WERI-Rb-1 (cell line): ENCODE measurements at regions not wholly inside any gene's neighbourhood (a gene's known extent, or its start where the extent isn't known, plus 50 kb on each side); places are given as distances from the start of the nearest gene placed in this dataset.

Experiments used
- DNase-seq: peaks from one replicate; pipeline ENCODE4 v3.0.0-alpha.2; 2020
- H3K27ac ChIP-seq: fragments of 250-450 bp; sonication (Bioruptor Pico); 2 replicates; pipeline ENCODE4 v1.5.1; 2020; ENCODE audit warnings: mild to moderate bottlenecking, moderate library complexity
- H3K27me3 ChIP-seq: fragments of 250-450 bp; sonication (Bioruptor Pico); 2 replicates; pipeline ENCODE4 v1.5.1; 2021; ENCODE audit warnings: mild to moderate bottlenecking, low read depth, moderate library complexity; ENCODE audit not compliant: insufficient read depth, severe bottlenecking
- H3K36me3 ChIP-seq: fragments of 250-450 bp; sonication (Bioruptor Pico); 2 replicates; pipeline ENCODE4 v1.5.1; 2020; ENCODE audit warnings: mild to moderate bottlenecking, moderate library complexity
- H3K4me3 ChIP-seq: 2 replicates; pipeline ENCODE4 v1.5.1; 2011; ENCODE audit warnings: low read depth, mild to moderate bottlenecking, control low read depth, low read length
- H3K9me3 ChIP-seq: fragments of 250-450 bp; sonication (Bioruptor Pico); 2 replicates; pipeline ENCODE4 v1.5.1; 2021; ENCODE audit warnings: mild to moderate bottlenecking, moderate library complexity; ENCODE audit not compliant: severe bottlenecking
- CTCF ChIP-seq: IDR thresholded peaks from 2 replicates; pipeline ENCODE4 v1.5.1; 2011; ENCODE audit warnings: low read depth, mild to moderate bottlenecking, control low read depth, inconsistent platforms, low read length

- TF ChIP-seq CTCF = no peak
- H3K36me3 ChIP-seq = no peaks in the 10 kb centered on the region
- H3K27ac ChIP-seq = no peak overlapping the region
- H3K27me3 ChIP-seq = no peaks in the 10 kb centered on the region
- no peak for DNase-seq
- no peak overlapping the region for H3K4me3 ChIP-seq
- H3K9me3 ChIP-seq = no peaks in the 10 kb centered on the region
Observed at GRCh38 chr2:173797586-173798263, 167.4 kb downstream of the SP3 start.

- Histone ChIP-seq H3K36me3 (no peaks in the 10 kb centered on the region), H3K9me3 (peaks cover 2% of the 10 kb centered on the region), H3K27ac (no peak overlapping the region), H3K27me3 (no peaks in the 10 kb centered on the region), H3K4me3 (no peak overlapping the region)
- no peak for TF ChIP-seq CTCF
- DNase-seq = no peak
Observed at GRCh38 chr2:173802518-173802917, 162.7 kb downstream of the SP3 start.

DNA sequence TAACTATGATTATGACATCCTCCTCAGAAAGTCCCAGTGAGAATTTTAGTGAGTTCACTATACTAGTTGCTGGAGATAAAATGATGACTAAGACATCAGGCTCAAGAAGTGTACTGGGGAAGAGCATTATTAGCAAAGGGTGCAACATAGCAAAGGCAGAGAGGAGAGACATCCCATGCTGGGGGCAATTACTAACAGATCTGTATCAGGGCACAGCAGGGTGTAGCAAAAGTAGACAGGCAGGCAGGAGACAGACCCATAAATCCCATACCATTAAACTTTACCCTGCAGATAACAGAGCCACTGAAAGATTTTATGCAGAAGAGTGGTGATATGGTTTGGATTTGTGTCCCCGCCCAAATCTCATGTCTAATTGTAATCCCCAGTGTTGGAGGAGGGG, 161.7 kb downstream of the SP3 start:
- Histone ChIP-seq H3K9me3 (peaks cover 2% of the 10 kb centered on the region), H3K4me3 (no peak overlapping the region), H3K27ac (no peak overlapping the region), H3K36me3 (no peaks in the 10 kb centered on the region), H3K27me3 (no peaks in the 10 kb centered on the region)
- no peak for TF ChIP-seq CTCF
- DNase-seq = no peak

GRCh38 chr2:173806761-173807160, 158.4 kb downstream of the SP3 start:
- Histone ChIP-seq H3K9me3 (peaks cover 2% of the 10 kb centered on the region), H3K4me3 (no peak overlapping the region), H3K27me3 (no peaks in the 10 kb centered on the region), H3K27ac (no peak overlapping the region), H3K36me3 (no peaks in the 10 kb centered on the region)
- no peak for DNase-seq
- no peak for TF ChIP-seq CTCF

- no peak for TF ChIP-seq CTCF
- Histone ChIP-seq H3K9me3 (peaks cover 2% of the 10 kb centered on the region), H3K27me3 (no peaks in the 10 kb centered on the region), H3K36me3 (no peaks in the 10 kb centered on the region), H3K4me3 (no peak overlapping the region), H3K27ac (no peak overlapping the region)
- no peak for DNase-seq
Observed at GRCh38 chr2:173808718-173809117, 156.5 kb downstream of the SP3 start.

DNA sequence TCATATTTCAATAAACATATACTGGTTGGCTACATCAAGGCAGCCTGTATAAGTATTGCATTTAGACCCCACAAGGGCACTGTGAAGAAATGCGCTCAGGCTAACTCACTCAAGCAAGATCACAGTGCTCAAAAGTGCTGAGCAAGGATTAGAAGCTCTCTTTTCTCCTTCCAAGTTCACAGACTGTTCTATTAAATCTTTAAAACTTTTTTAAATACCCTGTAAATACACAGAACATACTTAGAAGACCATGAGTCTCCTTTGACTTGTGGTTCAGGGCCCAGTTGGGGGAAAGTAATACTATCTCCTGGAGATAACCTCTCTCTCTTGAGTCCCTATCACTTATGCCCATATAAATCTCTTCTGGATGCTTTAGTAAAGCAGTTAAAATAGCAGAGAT, 152.9 kb downstream of the SP3 start:
- Histone ChIP-seq H3K27me3 (no peaks in the 10 kb centered on the region), H3K36me3 (no peaks in the 10 kb centered on the region), H3K4me3 (no peak overlapping the region), H3K9me3 (no peaks in the 10 kb centered on the region), H3K27ac (no peak overlapping the region)
- DNase-seq = no peak
- TF ChIP-seq CTCF = no peak
